ENCODE measurements at regions not wholly inside any gene's neighbourhood (a gene's known extent, or its start where the extent isn't known, plus 50 kb on each side); places are given as distances from the start of the nearest gene placed in this dataset.

GRCh38 chr16:26667307-26667706 lies 399.4 kb upstream of the C16orf82 start:
- H3K4me3 ChIP-seq, result no peak overlapping the region
- no peak for TF ChIP-seq POLR2A (IDR thresholded peaks at IDR 0.05)
- no peak overlapping the region for H3K27ac ChIP-seq
- DNase-seq, result no peak
- intact Hi-C loops (cut with DNase I), result no loop called here
- ATAC-seq, result no peak
- WGBS, 4 donors, result 61 to 74% (median 63%) methylated on average over 10 to 12 of the region's 12 CpGs
- H3K9me3 ChIP-seq, result peaks cover 0 to 7% (median 0%) of the 10 kb centered on the region in 12 donors
- no peaks in the 10 kb centered on the region for H3K36me3 ChIP-seq
- H3K27me3 ChIP-seq, result no peaks in the 10 kb centered on the region
- no peaks in the 10 kb centered on the region for H3K4me1 ChIP-seq

DNA sequence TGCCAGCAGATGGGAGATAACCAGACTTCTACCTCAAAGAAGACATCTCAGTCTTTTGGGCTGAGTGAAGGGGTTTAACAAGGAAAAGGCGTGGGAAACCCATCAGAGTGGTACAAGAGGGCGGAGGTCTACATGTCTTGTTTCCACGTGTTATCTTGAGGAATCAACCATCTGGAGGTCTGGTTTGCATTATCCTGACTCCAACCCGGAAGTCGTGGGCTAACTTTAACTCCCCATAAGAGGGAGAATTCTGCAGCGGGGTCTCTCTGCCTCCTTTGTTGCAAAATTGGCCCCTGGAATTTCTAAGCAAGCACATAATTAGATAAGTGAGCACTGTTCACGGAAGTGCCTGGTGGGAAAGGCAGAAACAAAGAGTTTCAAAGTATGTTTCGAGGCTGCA lies 398.7 kb upstream of the C16orf82 start:
- no peak for DNase-seq
- TF ChIP-seq POLR2A (IDR thresholded peaks at IDR 0.05) (no peak), CTCF (IDR thresholded peaks at IDR 0.05) (no peak)
- Histone ChIP-seq H3K4me1 (no peaks in the 10 kb centered on the region), H3K4me3 (no peak overlapping the region), H3K27me3 (no peaks in the 10 kb centered on the region), H3K9me3 (peaks cover 0 to 7% (median 0%) of the 10 kb centered on the region in 12 donors), H3K36me3 (no peaks in the 10 kb centered on the region), H3K27ac (no peak overlapping the region)
- intact Hi-C loops (cut with DNase I), result no loop called here
- 16 to 19% (median 17%) methylated on average over 8 of the region's 8 CpGs for WGBS, 4 donors
- ATAC-seq, result no peak

DNA sequence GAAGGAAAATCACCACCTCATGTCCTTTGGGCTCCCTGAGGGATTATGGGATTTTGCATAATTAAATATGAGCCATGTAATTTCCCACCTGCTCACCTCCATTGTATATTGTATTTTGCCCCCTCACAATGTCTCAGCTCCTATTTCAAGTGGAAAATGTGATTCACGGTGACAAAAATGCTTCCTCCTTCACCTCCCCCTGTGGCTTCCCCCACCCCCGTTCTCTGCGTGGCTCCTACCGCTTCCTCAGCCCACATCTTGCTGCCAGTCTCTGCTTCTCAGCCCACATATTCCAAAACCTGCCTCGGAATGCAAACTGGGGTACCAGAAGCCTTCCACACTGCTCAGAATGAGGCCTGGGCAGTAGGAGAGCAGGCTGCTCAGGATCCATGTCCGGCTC lies 394.5 kb upstream of the C16orf82 start:
- Histone ChIP-seq H3K27ac (no peak overlapping the region), H3K27me3 (no peaks in the 10 kb centered on the region), H3K36me3 (no peaks in the 10 kb centered on the region), H3K4me1 (no peaks in the 10 kb centered on the region), H3K9me3 (peaks cover 0 to 7% (median 0%) of the 10 kb centered on the region in 12 donors), H3K4me3 (no peak overlapping the region)
- intact Hi-C loops (cut with DNase I), result no loop called here
- no peak for DNase-seq
- ATAC-seq, result no peak
- WGBS, 4 donors, result 56 to 60% (median 59%) methylated on average over 6 of the region's 6 CpGs
- TF ChIP-seq POLR2A (IDR thresholded peaks at IDR 0.05) (no peak), CTCF (IDR thresholded peaks at IDR 0.05) (no peak)

- Histone ChIP-seq H3K27me3 (no peaks in the 10 kb centered on the region), H3K36me3 (no peaks in the 10 kb centered on the region), H3K9me3 (peaks cover 0 to 7% (median 0%) of the 10 kb centered on the region in 12 donors), H3K4me1 (no peaks in the 10 kb centered on the region), H3K4me3 (no peak overlapping the region), H3K27ac (no peak overlapping the region)
- intact Hi-C loops (cut with DNase I), result no loop called here
- WGBS, 4 donors, result 85 to 94% (median 89%) methylated on average over 3 of the region's 3 CpGs
- DNase-seq, result no peak
- TF ChIP-seq CTCF (IDR thresholded peaks at IDR 0.05) (no peak), POLR2A (IDR thresholded peaks at IDR 0.05) (no peak)
- no peak for ATAC-seq
Measured at GRCh38 chr16:26673011-26673410, 393.7 kb upstream of the C16orf82 start.

- TF ChIP-seq CTCF (IDR thresholded peaks at IDR 0.05) (no peak), POLR2A (IDR thresholded peaks at IDR 0.05) (no peak)
- Histone ChIP-seq H3K4me1 (no peaks in the 10 kb centered on the region), H3K27me3 (no peaks in the 10 kb centered on the region), H3K36me3 (no peaks in the 10 kb centered on the region), H3K27ac (no peak overlapping the region), H3K9me3 (peaks cover 0 to 4% (median 0%) of the 10 kb centered on the region in 12 donors), H3K4me3 (no peak overlapping the region)
- ATAC-seq (no peak), DNase-seq (no peak)
- 52 to 60% (median 58%) methylated on average over 4 of the region's 4 CpGs for WGBS, 4 donors
- intact Hi-C loops (cut with DNase I), result no loop called here
Measured at GRCh38 chr16:26680671-26681070, 386.1 kb upstream of the C16orf82 start.

Measured in heart left ventricle (tissue), 16 donors.